K562 (cell line): ENCODE measurements at regions not wholly inside any gene's neighbourhood (a gene's known extent, or its start where the extent isn't known, plus 50 kb on each side); places are given as distances from the start of the nearest gene placed in this dataset.

Experiments used
- BCLAF1 ChIP-seq, 2 experiments: fragments of 450-650 bp in 1 of 2; IDR thresholded peaks; 2 replicates each; pipeline ENCODE4 v1.6.1; 2011 to 2017; ENCODE audit warnings: low read depth in 2 of 2, antibody characterized with exemption in 1 of 2, borderline replicate concordance in 1 of 2, low read length in 1 of 2, mild to moderate bottlenecking in 1 of 2, mixed read lengths in 1 of 2; ENCODE audit not compliant: control insufficient read depth in 1 of 2
- CTBP1 ChIP-seq: fragments of 450-650 bp; IDR thresholded peaks from 2 replicates; pipeline ENCODE4 v1.6.1; 2016; ENCODE audit warnings: borderline replicate concordance
- GABPA ChIP-seq: fragments of 200-800 bp; sonication (Bioruptor generic); conservative IDR thresholded peaks from 2 replicates; pipeline ENCODE4 v1.6.1; 2016; ENCODE audit warnings: low read depth, missing genetic modification characterization, missing compliant biosample characterization
- HINFP ChIP-seq: fragments of 450-650 bp; conservative IDR thresholded peaks from 2 replicates; pipeline ENCODE4 v1.6.1; 2016; ENCODE audit warnings: missing genetic modification characterization, low read depth, mild to moderate bottlenecking, control low read depth, missing compliant biosample characterization
- HMG20B ChIP-seq: fragments of 250-450 bp; sonication (Bioruptor Pico); IDR thresholded peaks from 2 replicates; pipeline ENCODE4 v1.5.0; 2021; ENCODE audit warnings: mild to moderate bottlenecking
- KDM5B ChIP-seq: fragments of 200-600 bp; sonication (generic); IDR thresholded peaks from 2 replicates; pipeline ENCODE4 v1.6.1; 2012; ENCODE audit warnings: low read depth, mild to moderate bottlenecking, moderate library complexity, low read length, control low read depth, inconsistent platforms; ENCODE audit not compliant: insufficient replicate concordance
- TF ChIP-seq, protein P1 (sequence below), 3 experiments: IDR thresholded peaks in 2 of 3; conservative IDR thresholded peaks in 1 of 3; 2 replicates each; pipeline ENCODE4 v1.5.1; 2011 to 2012; ENCODE audit warnings: low read length in 3 of 3, mild to moderate bottlenecking in 3 of 3, control low read depth in 2 of 3, improper control_type of control experiment in 1 of 3, inconsistent platforms in 1 of 3, low read depth in 1 of 3, mixed read lengths in 1 of 3, moderate library complexity in 1 of 3; ENCODE audit not compliant: insufficient read depth in 2 of 3

DNA sequence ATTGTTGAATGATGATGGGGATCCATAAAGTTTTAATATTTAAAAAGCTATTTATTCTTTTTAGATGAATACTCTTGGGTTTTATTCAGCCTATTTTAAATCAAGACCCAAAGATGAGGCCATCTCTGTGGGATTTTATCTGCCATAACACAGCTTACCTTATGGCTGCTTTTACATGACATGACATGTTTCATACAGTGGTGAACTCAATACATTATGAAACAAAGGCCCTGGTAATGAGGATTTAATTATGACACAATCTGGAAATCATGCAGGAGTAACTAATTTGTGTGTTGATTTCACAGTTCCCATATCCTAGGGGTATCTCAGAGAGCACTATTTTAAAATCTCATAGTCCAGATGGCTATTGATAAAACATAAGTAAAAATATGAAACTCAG lies 661.8 kb upstream of the FZD8 start:
- TF ChIP-seq GABPA (tag) (no peak), KDM5B (no peak), CTBP1 (no peak), HMG20B (CRISPR knock-in tag) (no peak), BCLAF1 (IDR thresholded peaks at IDR 0.05; ENCODE audit: borderline replicate concordance in 1 of 2, control insufficient read depth in 1 of 2, low read depth in 2 of 2, low read length in 1 of 2) (no peak), HINFP (no peak)
- TF ChIP-seq, protein P1, sequence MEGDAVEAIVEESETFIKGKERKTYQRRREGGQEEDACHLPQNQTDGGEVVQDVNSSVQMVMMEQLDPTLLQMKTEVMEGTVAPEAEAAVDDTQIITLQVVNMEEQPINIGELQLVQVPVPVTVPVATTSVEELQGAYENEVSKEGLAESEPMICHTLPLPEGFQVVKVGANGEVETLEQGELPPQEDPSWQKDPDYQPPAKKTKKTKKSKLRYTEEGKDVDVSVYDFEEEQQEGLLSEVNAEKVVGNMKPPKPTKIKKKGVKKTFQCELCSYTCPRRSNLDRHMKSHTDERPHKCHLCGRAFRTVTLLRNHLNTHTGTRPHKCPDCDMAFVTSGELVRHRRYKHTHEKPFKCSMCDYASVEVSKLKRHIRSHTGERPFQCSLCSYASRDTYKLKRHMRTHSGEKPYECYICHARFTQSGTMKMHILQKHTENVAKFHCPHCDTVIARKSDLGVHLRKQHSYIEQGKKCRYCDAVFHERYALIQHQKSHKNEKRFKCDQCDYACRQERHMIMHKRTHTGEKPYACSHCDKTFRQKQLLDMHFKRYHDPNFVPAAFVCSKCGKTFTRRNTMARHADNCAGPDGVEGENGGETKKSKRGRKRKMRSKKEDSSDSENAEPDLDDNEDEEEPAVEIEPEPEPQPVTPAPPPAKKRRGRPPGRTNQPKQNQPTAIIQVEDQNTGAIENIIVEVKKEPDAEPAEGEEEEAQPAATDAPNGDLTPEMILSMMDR (IDR thresholded peaks at IDR 0.05 in 2 of 3, conservative IDR thresholded peaks at IDR 0.05 in 1 of 3; ENCODE audit: insufficient read depth in 2 of 3, low read depth in 1 of 3, low read length in 3 of 3): no peak
